ENCODE measurements at regions not wholly inside any gene's neighbourhood (a gene's known extent, or its start where the extent isn't known, plus 50 kb on each side); places are given as distances from the start of the nearest gene placed in this dataset.

GRCh38 chr11:34825670-34826383, 90.4 kb downstream of the APIP start:
- TF ChIP-seq CTCF (IDR thresholded peaks at IDR 0.05), result no peak
- Mint-ChIP-seq H3K4me1 (no peaks in the 10 kb centered on the region), H3K9me3 (no peaks in the 10 kb centered on the region), H3K4me3 (no peak overlapping the region), H3K36me3 (no peaks in the 10 kb centered on the region), H3K27me3 (ENCODE audit: low read depth in 3 of 3) (peaks cover 0 to 2% (median 0%) of the 10 kb centered on the region in 3 donors), H3K27ac (peak overlapping the region in 1 of 7 donors; percentile 54)
- intact Hi-C loops (cut with micrococcal nuclease), result no loop called here
- H3K4me1 ChIP-seq (ENCODE audit: control insufficient read depth in 1 of 2, insufficient read depth in 2 of 2, low read length in 2 of 2), result no peaks in the 10 kb centered on the region
- H3K27me3 ChIP-seq (ENCODE audit: control insufficient read depth in 2 of 2, insufficient read depth in 2 of 2, low read length in 2 of 2), result no peaks in the 10 kb centered on the region
- H3K79me2 ChIP-seq (ENCODE audit: insufficient read depth, low read length), result no peaks in the 10 kb centered on the region
- no peak overlapping the region for H2AFZ ChIP-seq (ENCODE audit: insufficient read depth, low read depth, low read length, poor library complexity, severe bottlenecking)
- no peak overlapping the region for H3K9ac ChIP-seq (ENCODE audit: insufficient read depth, low read length, poor library complexity, severe bottlenecking)
- no peaks in the 10 kb centered on the region for H4K20me1 ChIP-seq (ENCODE audit: insufficient read depth, low read length)
- H3K36me3 ChIP-seq (replicated peaks in 1 of 2; ENCODE audit: control insufficient read depth in 1 of 2, insufficient read depth in 2 of 2, low read length in 2 of 2), result no peaks in the 10 kb centered on the region
- DNase-seq, result no peak
- no peak overlapping the region for H3K4me2 ChIP-seq (replicated peaks; ENCODE audit: extremely low read depth, low read length, poor library complexity, severe bottlenecking)
- WGBS (ENCODE audit: insufficient coverage), result 97% methylated on average over 5 of the region's 7 CpGs
- H3K27ac ChIP-seq (ENCODE audit: low read depth in 1 of 2, low read length in 2 of 2), result no peak overlapping the region
- H3K9me3 ChIP-seq (replicated peaks in 1 of 2; ENCODE audit: control insufficient read depth in 1 of 2, insufficient read depth in 1 of 2, low read length in 2 of 2), result no peaks in the 10 kb centered on the region
- no peak overlapping the region for H3K4me3 ChIP-seq (replicated peaks in 1 of 3; ENCODE audit: low read depth in 2 of 3, low read length in 3 of 3)

- H3K4me3 ChIP-seq (replicated peaks in 1 of 3; ENCODE audit: low read depth in 2 of 3, low read length in 3 of 3), result no peak overlapping the region
- H3K9ac ChIP-seq (ENCODE audit: insufficient read depth, low read length, poor library complexity, severe bottlenecking), result no peak overlapping the region
- H3K4me2 ChIP-seq (replicated peaks; ENCODE audit: extremely low read depth, low read length, poor library complexity, severe bottlenecking), result no peak overlapping the region
- H3K27me3 ChIP-seq (ENCODE audit: control insufficient read depth in 2 of 2, insufficient read depth in 2 of 2, low read length in 2 of 2), result no peaks in the 10 kb centered on the region
- no peaks in the 10 kb centered on the region for H3K9me3 Mint-ChIP-seq
- no peaks in the 10 kb centered on the region for H3K4me1 Mint-ChIP-seq
- no peaks in the 10 kb centered on the region for H3K36me3 Mint-ChIP-seq
- no peak overlapping the region for H3K27ac Mint-ChIP-seq
- no peaks in the 10 kb centered on the region for H3K4me1 ChIP-seq (ENCODE audit: control insufficient read depth in 1 of 2, insufficient read depth in 2 of 2, low read length in 2 of 2)
- H3K27ac ChIP-seq (ENCODE audit: low read depth in 1 of 2, low read length in 2 of 2), result no peak overlapping the region
- WGBS (ENCODE audit: insufficient coverage), result 92% methylated on average over 2 of the region's 3 CpGs
- no peaks in the 10 kb centered on the region for H3K36me3 ChIP-seq (replicated peaks in 1 of 2; ENCODE audit: control insufficient read depth in 1 of 2, insufficient read depth in 2 of 2, low read length in 2 of 2)
- intact Hi-C loops (cut with micrococcal nuclease), result no loop called here
- H4K20me1 ChIP-seq (ENCODE audit: insufficient read depth, low read length), result no peaks in the 10 kb centered on the region
- H3K9me3 ChIP-seq (replicated peaks in 1 of 2; ENCODE audit: control insufficient read depth in 1 of 2, insufficient read depth in 1 of 2, low read length in 2 of 2), result no peaks in the 10 kb centered on the region
- H3K27me3 Mint-ChIP-seq (ENCODE audit: low read depth in 3 of 3), result peaks cover 0 to under 1% (median 0%) of the 10 kb centered on the region in 3 donors
- DNase-seq, result no peak
- H3K4me3 Mint-ChIP-seq, result no peak overlapping the region
- no peak for TF ChIP-seq CTCF (IDR thresholded peaks at IDR 0.05)
- H2AFZ ChIP-seq (ENCODE audit: insufficient read depth, low read depth, low read length, poor library complexity, severe bottlenecking), result no peak overlapping the region
- H3K79me2 ChIP-seq (ENCODE audit: insufficient read depth, low read length), result no peaks in the 10 kb centered on the region
Observed at GRCh38 chr11:34825315-34825669, 90.9 kb downstream of the APIP start.
